ENCODE measurements at regions not wholly inside any gene's neighbourhood (a gene's known extent, or its start where the extent isn't known, plus 50 kb on each side); places are given as distances from the start of the nearest gene placed in this dataset.

- DNase-seq = no peak
- no peaks in the 10 kb centered on the region for H4K20me1 ChIP-seq (ENCODE audit: insufficient read depth, low read length)
- TF ChIP-seq CTCF (IDR thresholded peaks at IDR 0.05; ENCODE audit: borderline replicate concordance, extremely low read depth, low read length, poor library complexity, severe bottlenecking) (no peak), EZH2 (IDR thresholded peaks at IDR 0.05; ENCODE audit: borderline replicate concordance, low read depth, low read length, severe bottlenecking) (no peak)
- ATAC-seq (ENCODE audit: insufficient read depth, low read depth) = no peak
- H3K4me1 ChIP-seq (ENCODE audit: insufficient read depth, low read length) = no peaks in the 10 kb centered on the region
- H3K9ac ChIP-seq (ENCODE audit: low read depth, low read length) = no peak overlapping the region
- no peaks in the 10 kb centered on the region for H3K27me3 ChIP-seq (ENCODE audit: insufficient read depth, low read length, poor library complexity)
- H3K4me3 ChIP-seq (ENCODE audit: low read depth in 1 of 2, low read length in 2 of 2) = no peak overlapping the region
- no peak overlapping the region for H3K4me2 ChIP-seq (ENCODE audit: insufficient read depth, low read length)
- no peaks in the 10 kb centered on the region for H3K79me2 ChIP-seq (ENCODE audit: insufficient read depth, low read length)
- peaks cover 6% of the 10 kb centered on the region for H3K9me3 ChIP-seq (ENCODE audit: insufficient read depth, low read length, severe bottlenecking)
- H2AFZ ChIP-seq (ENCODE audit: low read depth, low read length) = no peak overlapping the region
- no peaks in the 10 kb centered on the region for H3K36me3 ChIP-seq (ENCODE audit: insufficient read depth, low read length)
- H3K27ac ChIP-seq (ENCODE audit: low read length) = no peak overlapping the region
Measured at GRCh38 chr10:6364283-6364682, 161.6 kb downstream of the PFKFB3 start.

GRCh38 chr10:6364893-6365292, 162.2 kb downstream of the PFKFB3 start:
- Histone ChIP-seq H3K4me3 (ENCODE audit: low read depth in 1 of 2, low read length in 2 of 2) (no peak overlapping the region), H3K4me2 (ENCODE audit: insufficient read depth, low read length) (no peak overlapping the region), H2AFZ (ENCODE audit: low read depth, low read length) (no peak overlapping the region), H3K27ac (ENCODE audit: low read length) (no peak overlapping the region), H3K79me2 (ENCODE audit: insufficient read depth, low read length) (no peaks in the 10 kb centered on the region), H3K27me3 (ENCODE audit: insufficient read depth, low read length, poor library complexity) (no peaks in the 10 kb centered on the region), H3K36me3 (ENCODE audit: insufficient read depth, low read length) (no peaks in the 10 kb centered on the region), H3K9ac (ENCODE audit: low read depth, low read length) (no peak overlapping the region), H3K4me1 (ENCODE audit: insufficient read depth, low read length) (no peaks in the 10 kb centered on the region), H3K9me3 (ENCODE audit: insufficient read depth, low read length, severe bottlenecking) (peaks cover 6% of the 10 kb centered on the region), H4K20me1 (ENCODE audit: insufficient read depth, low read length) (no peaks in the 10 kb centered on the region)
- TF ChIP-seq EZH2 (IDR thresholded peaks at IDR 0.05; ENCODE audit: borderline replicate concordance, low read depth, low read length, severe bottlenecking) (no peak), CTCF (IDR thresholded peaks at IDR 0.05; ENCODE audit: borderline replicate concordance, extremely low read depth, low read length, poor library complexity, severe bottlenecking) (no peak)
- DNase-seq (no peak), ATAC-seq (ENCODE audit: insufficient read depth, low read depth) (no peak)

GRCh38 chr10:6365384-6365783, 162.7 kb downstream of the PFKFB3 start:
- H3K9ac ChIP-seq (ENCODE audit: low read depth, low read length) = no peak overlapping the region

More at GRCh38 chr10:6365384-6365783, 162.7 kb downstream of the PFKFB3 start:
- no peaks in the 10 kb centered on the region for H4K20me1 ChIP-seq (ENCODE audit: insufficient read depth, low read length)
- ATAC-seq (ENCODE audit: insufficient read depth, low read depth) (no peak), DNase-seq (no peak)
- no peak for TF ChIP-seq CTCF (IDR thresholded peaks at IDR 0.05; ENCODE audit: borderline replicate concordance, extremely low read depth, low read length, poor library complexity, severe bottlenecking)
- no peak for TF ChIP-seq EZH2 (IDR thresholded peaks at IDR 0.05; ENCODE audit: borderline replicate concordance, low read depth, low read length, severe bottlenecking)
- H2AFZ ChIP-seq (ENCODE audit: low read depth, low read length) = no peak overlapping the region
- no peaks in the 10 kb centered on the region for H3K36me3 ChIP-seq (ENCODE audit: insufficient read depth, low read length)
- no peaks in the 10 kb centered on the region for H3K79me2 ChIP-seq (ENCODE audit: insufficient read depth, low read length)
- no peaks in the 10 kb centered on the region for H3K27me3 ChIP-seq (ENCODE audit: insufficient read depth, low read length, poor library complexity)
- H3K27ac ChIP-seq (ENCODE audit: low read length) = no peak overlapping the region
- peaks cover 4% of the 10 kb centered on the region for H3K9me3 ChIP-seq (ENCODE audit: insufficient read depth, low read length, severe bottlenecking)
- H3K4me1 ChIP-seq (ENCODE audit: insufficient read depth, low read length) = no peaks in the 10 kb centered on the region
- H3K4me3 ChIP-seq (ENCODE audit: low read depth in 1 of 2, low read length in 2 of 2) = no peak overlapping the region
- no peak overlapping the region for H3K4me2 ChIP-seq (ENCODE audit: insufficient read depth, low read length)
